Common myeloid progenitor, CD34-positive (primary cell): ENCODE measurements at regions not wholly inside any gene's neighbourhood (a gene's known extent, or its start where the extent isn't known, plus 50 kb on each side); places are given as distances from the start of the nearest gene placed in this dataset.

Experiments used
- CTCF ChIA-PET: fragments of 350-600 bp; sonication (Branson Sonifier 250); formaldehyde crosslinking; loops from one replicate; lab custom pipeline; 2021; ENCODE audit warnings: antibody characterized with exemption; lab: Charles Lee
- POLR2A ChIA-PET: fragments of 350-600 bp; sonication (Branson Sonifier 250); formaldehyde crosslinking; loops from one replicate; lab custom pipeline; 2021; ENCODE audit warnings: antibody characterized with exemption; lab: Charles Lee
- DNase-seq, 3 donors: peaks; one replicate each; pipeline versions ENCODE4 v3.0.0 to v3.0.0-alpha.2; 2013
- H3K27ac ChIP-seq, 2 experiments: 1 replicate in 1 of 2; 2 replicates in 1 of 2; pipeline ENCODE4 v1.7.0; 2013; ENCODE audit warnings: inconsistent platforms in 2 of 2, low read length in 2 of 2, mild to moderate bottlenecking in 2 of 2, low read depth in 1 of 2, moderate library complexity in 1 of 2; ENCODE audit not compliant: severe bottlenecking in 2 of 2, insufficient read depth in 1 of 2, poor library complexity in 1 of 2
- H3K27me3 ChIP-seq, 5 experiments: replicated peaks in 2 of 5; 1 replicate in 3 of 5; 2 replicates in 2 of 5; pipeline versions ENCODE4 v1.6.1 to v1.7.0; 2013; ENCODE audit warnings: low read length in 4 of 5, mild to moderate bottlenecking in 2 of 5, moderate library complexity in 2 of 5, inconsistent platforms in 1 of 5; ENCODE audit not compliant: insufficient read depth in 5 of 5, control insufficient read depth in 4 of 5
- H3K36me3 ChIP-seq, 4 experiments: 1 replicate in 2 of 4; 2 replicates in 2 of 4; pipeline versions ENCODE4 v1.6.1 to v1.7.0; 2013; ENCODE audit warnings: low read length in 3 of 4, control low read depth in 1 of 4, mild to moderate bottlenecking in 1 of 4; ENCODE audit not compliant: control insufficient read depth in 4 of 4, insufficient read depth in 4 of 4
- H3K4me1 ChIP-seq, 4 experiments: 1 replicate in 3 of 4; 2 replicates in 1 of 4; pipeline versions ENCODE4 v1.6.1 to v1.7.1; 2013; ENCODE audit warnings: low read length in 3 of 4, mild to moderate bottlenecking in 3 of 4, control low read depth in 1 of 4, inconsistent platforms in 1 of 4, moderate library complexity in 1 of 4; ENCODE audit not compliant: control insufficient read depth in 4 of 4, insufficient read depth in 4 of 4; ENCODE audit errors: control extremely low read depth in 1 of 4
- H3K4me3 ChIP-seq, 7 experiments: 1 replicate in 4 of 7; 2 replicates in 3 of 7; pipeline versions ENCODE4 v1.5.1 to v1.7.0; 2013; ENCODE audit warnings: mild to moderate bottlenecking in 7 of 7, low read length in 6 of 7, moderate library complexity in 6 of 7, inconsistent platforms in 2 of 7, low read depth in 2 of 7, control low read depth in 1 of 7; ENCODE audit not compliant: insufficient read depth in 4 of 7, control insufficient read depth in 1 of 7; ENCODE audit errors: extremely low read depth in 1 of 7
- H3K9me3 ChIP-seq, 5 experiments: 1 replicate in 4 of 5; 2 replicates in 1 of 5; pipeline versions ENCODE4 v1.6.1 to v1.7.1; 2013; ENCODE audit warnings: low read length in 4 of 5, mild to moderate bottlenecking in 2 of 5, inconsistent platforms in 1 of 5, low read depth in 1 of 5, moderate library complexity in 1 of 5; ENCODE audit not compliant: control insufficient read depth in 4 of 5, insufficient read depth in 2 of 5; ENCODE audit errors: control extremely low read depth in 1 of 5
- WGBS: methylation state at CpG from one replicate; pipeline ENCODE4 v1.1.5; 2013; ENCODE audit not compliant: insufficient coverage; 5-methylcytosine and 5-hydroxymethylcytosine counted together

GRCh38 chr3:76582098-76582497 is 457.8 kb upstream of the ROBO2 start:
- Histone ChIP-seq H3K4me3 (no peak overlapping the region), H3K4me1 (no peaks in the 10 kb centered on the region), H3K27ac (no peak overlapping the region), H3K36me3 (no peaks in the 10 kb centered on the region), H3K27me3 (peaks cover 0 to 2% (median 0%) of the 10 kb centered on the region in 5 experiments), H3K9me3 (no peaks in the 10 kb centered on the region)
- ChIA-PET CTCF (no interaction called here), POLR2A (no interaction called here)
- no peak for DNase-seq

- ChIA-PET CTCF (interaction anchor here (0.8 to 0.9 kb wide), 2 partner anchors 13 to 202 kb away, joined by 3 read pairs; no protein-coding TSS in a partner anchor), POLR2A (no interaction called here)
- Histone ChIP-seq H3K4me1 (no peaks in the 10 kb centered on the region), H3K4me3 (no peak overlapping the region), H3K9me3 (no peaks in the 10 kb centered on the region), H3K27me3 (peaks cover 0 to 2% (median 0%) of the 10 kb centered on the region in 5 experiments), H3K27ac (no peak overlapping the region), H3K36me3 (no peaks in the 10 kb centered on the region)
- no peak for DNase-seq
- WGBS: 95% methylated on average over 4 of the region's 5 CpGs
These were observed 457.1 kb upstream of the ROBO2 start for GRCh38 chr3:76582632-76583378.

GRCh38 chr3:76585794-76586392 is 454.0 kb upstream of the ROBO2 start:
- POLR2A ChIA-PET: no interaction called here
- DNase-seq: peak; percentile 0 to 5 (median 4)
- CTCF ChIA-PET: interaction anchor here (1.4 kb wide), 1 partner anchor 10 kb away, joined by 3 read pairs; no protein-coding TSS in a partner anchor

GRCh38 chr3:76586471-76586870 is 453.4 kb upstream of the ROBO2 start:
- H3K27ac ChIP-seq: no peak overlapping the region
- no peak overlapping the region for H3K4me3 ChIP-seq
- no peaks in the 10 kb centered on the region for H3K27me3 ChIP-seq
- POLR2A ChIA-PET: no interaction called here
- no peak for DNase-seq
- CTCF ChIA-PET: interaction anchor here (1.4 kb wide), 1 partner anchor 10 kb away, joined by 3 read pairs; no protein-coding TSS in a partner anchor
- no peaks in the 10 kb centered on the region for H3K36me3 ChIP-seq
- H3K9me3 ChIP-seq: no peaks in the 10 kb centered on the region
- H3K4me1 ChIP-seq: no peaks in the 10 kb centered on the region

More at GRCh38 chr3:76585794-76586392, 454.0 kb upstream of the ROBO2 start:
- Histone ChIP-seq H3K27me3 (no peaks in the 10 kb centered on the region), H3K4me1 (no peaks in the 10 kb centered on the region), H3K36me3 (no peaks in the 10 kb centered on the region), H3K27ac (no peak overlapping the region), H3K4me3 (no peak overlapping the region), H3K9me3 (no peaks in the 10 kb centered on the region)
- no CpG with 5 or more reads among the region's 2 CpGs for whole genome bisulfite sequencing

- no peak overlapping the region for H3K27ac ChIP-seq
- no peaks in the 10 kb centered on the region for H3K27me3 ChIP-seq
- POLR2A ChIA-PET: no interaction called here
- no peaks in the 10 kb centered on the region for H3K4me1 ChIP-seq
- H3K9me3 ChIP-seq: peaks cover 0 to 1% (median 0%) of the 10 kb centered on the region in 5 experiments
- DNase-seq: no peak
- 92% methylated on average over 11 of the region's 11 CpGs for WGBS
- H3K4me3 ChIP-seq: no peak overlapping the region
- H3K36me3 ChIP-seq: no peaks in the 10 kb centered on the region
- CTCF ChIA-PET: interaction anchor here (1.0 kb wide), 1 partner anchor 12 kb away, joined by 3 read pairs; no protein-coding TSS in a partner anchor
These were observed 429.7 kb upstream of the ROBO2 start for GRCh38 chr3:76610150-76610549.

- H3K4me3 ChIP-seq: no peak overlapping the region
- WGBS: 100% methylated on average over 1 of the region's 1 CpG
- H3K9me3 ChIP-seq: no peaks in the 10 kb centered on the region
- CTCF ChIA-PET: no interaction called here
- DNase-seq: no peak
- H3K36me3 ChIP-seq: no peaks in the 10 kb centered on the region
- H3K4me1 ChIP-seq: no peaks in the 10 kb centered on the region
- H3K27me3 ChIP-seq: no peaks in the 10 kb centered on the region
- H3K27ac ChIP-seq: no peak overlapping the region
- POLR2A ChIA-PET: no interaction called here
These were observed 424.2 kb upstream of the ROBO2 start for GRCh38 chr3:76615719-76616118.

- no peaks in the 10 kb centered on the region for H3K9me3 ChIP-seq
- WGBS: 95% methylated on average over 4 of the region's 6 CpGs
- no peaks in the 10 kb centered on the region for H3K27me3 ChIP-seq
- CTCF ChIA-PET: no interaction called here
- H3K4me3 ChIP-seq: no peak overlapping the region
- no peak for DNase-seq
- POLR2A ChIA-PET: no interaction called here
- H3K27ac ChIP-seq: no peak overlapping the region
- no peaks in the 10 kb centered on the region for H3K36me3 ChIP-seq
- H3K4me1 ChIP-seq: no peaks in the 10 kb centered on the region
These were observed 415.7 kb upstream of the ROBO2 start for GRCh38 chr3:76624164-76624563.
